Mesodermal cell (in vitro differentiated cells): ENCODE measurements at regions not wholly inside any gene's neighbourhood (a gene's known extent, or its start where the extent isn't known, plus 50 kb on each side); places are given as distances from the start of the nearest gene placed in this dataset.

Experiments used
- H3K27ac ChIP-seq: 2 replicates; pipeline ENCODE4 v1.7.0; 2013; ENCODE audit warnings: mild to moderate bottlenecking, low read depth, low read length, moderate library complexity; ENCODE audit not compliant: severe bottlenecking
- H3K36me3 ChIP-seq: 2 replicates; pipeline ENCODE4 v1.7.1; 2013; ENCODE audit warnings: mild to moderate bottlenecking, low read length, moderate library complexity; ENCODE audit not compliant: control insufficient read depth, insufficient read depth
- H3K4me1 ChIP-seq: one replicate; pipeline ENCODE4 v1.7.1; 2013; ENCODE audit warnings: mild to moderate bottlenecking, low read length; ENCODE audit not compliant: insufficient read depth, control insufficient read depth, poor library complexity, severe bottlenecking
- H3K4me3 ChIP-seq: 2 replicates; pipeline ENCODE4 v1.7.0; 2013; ENCODE audit warnings: low read length, control low read depth, mild to moderate bottlenecking; ENCODE audit not compliant: insufficient read depth, poor library complexity, severe bottlenecking; ENCODE audit errors: extremely low read depth
- H3K9me3 ChIP-seq: 2 replicates; pipeline ENCODE4 v1.7.1; 2013; ENCODE audit warnings: mild to moderate bottlenecking, low read length, moderate library complexity; ENCODE audit not compliant: control insufficient read depth
- WGBS, 2 experiments: methylation state at CpG; one replicate each; pipeline ENCODE4 v1.1.5; 2013; ENCODE audit warnings: missing lambda C conversion rate in 2 of 2; ENCODE audit not compliant: insufficient coverage in 2 of 2; 5-methylcytosine and 5-hydroxymethylcytosine counted together

- Histone ChIP-seq H3K36me3 (no peaks in the 10 kb centered on the region), H3K4me1 (no peaks in the 10 kb centered on the region), H3K4me3 (no peak overlapping the region), H3K27ac (no peak overlapping the region), H3K9me3 (no peaks in the 10 kb centered on the region)
- WGBS, 2 experiments = 87 to 100% methylated on average over 5 to 8 of the region's 13 CpGs
Observed at GRCh38 chr22:48320048-48320682, 1507.5 kb downstream of the BRD1 start.

- 88 to 92% methylated on average over 10 to 11 of the region's 14 CpGs for WGBS, 2 experiments
- Histone ChIP-seq H3K4me1 (no peaks in the 10 kb centered on the region), H3K36me3 (no peaks in the 10 kb centered on the region)
Observed at GRCh38 chr22:48319321-48320047, 1508.2 kb downstream of the BRD1 start.

GRCh38 chr22:48318575-48319320, 1508.9 kb downstream of the BRD1 start:
- Histone ChIP-seq H3K27ac (no peak overlapping the region), H3K9me3 (no peaks in the 10 kb centered on the region), H3K4me3 (no peak overlapping the region), H3K4me1 (no peaks in the 10 kb centered on the region), H3K36me3 (no peaks in the 10 kb centered on the region)
- WGBS, 2 experiments = 88 to 90% methylated on average over 8 to 12 of the region's 13 CpGs

More at GRCh38 chr22:48319321-48320047, 1508.2 kb downstream of the BRD1 start:
- Histone ChIP-seq H3K27ac (no peak overlapping the region), H3K9me3 (no peaks in the 10 kb centered on the region), H3K4me3 (no peak overlapping the region)

GRCh38 chr22:48318173-48318572, 1509.5 kb downstream of the BRD1 start:
- no peak overlapping the region for H3K27ac ChIP-seq
- H3K36me3 ChIP-seq = no peaks in the 10 kb centered on the region
- no peaks in the 10 kb centered on the region for H3K4me1 ChIP-seq
- H3K9me3 ChIP-seq = no peaks in the 10 kb centered on the region
- WGBS, 2 experiments = 85 to 96% methylated on average over 5 to 6 of the region's 6 CpGs
- no peak overlapping the region for H3K4me3 ChIP-seq

DNA sequence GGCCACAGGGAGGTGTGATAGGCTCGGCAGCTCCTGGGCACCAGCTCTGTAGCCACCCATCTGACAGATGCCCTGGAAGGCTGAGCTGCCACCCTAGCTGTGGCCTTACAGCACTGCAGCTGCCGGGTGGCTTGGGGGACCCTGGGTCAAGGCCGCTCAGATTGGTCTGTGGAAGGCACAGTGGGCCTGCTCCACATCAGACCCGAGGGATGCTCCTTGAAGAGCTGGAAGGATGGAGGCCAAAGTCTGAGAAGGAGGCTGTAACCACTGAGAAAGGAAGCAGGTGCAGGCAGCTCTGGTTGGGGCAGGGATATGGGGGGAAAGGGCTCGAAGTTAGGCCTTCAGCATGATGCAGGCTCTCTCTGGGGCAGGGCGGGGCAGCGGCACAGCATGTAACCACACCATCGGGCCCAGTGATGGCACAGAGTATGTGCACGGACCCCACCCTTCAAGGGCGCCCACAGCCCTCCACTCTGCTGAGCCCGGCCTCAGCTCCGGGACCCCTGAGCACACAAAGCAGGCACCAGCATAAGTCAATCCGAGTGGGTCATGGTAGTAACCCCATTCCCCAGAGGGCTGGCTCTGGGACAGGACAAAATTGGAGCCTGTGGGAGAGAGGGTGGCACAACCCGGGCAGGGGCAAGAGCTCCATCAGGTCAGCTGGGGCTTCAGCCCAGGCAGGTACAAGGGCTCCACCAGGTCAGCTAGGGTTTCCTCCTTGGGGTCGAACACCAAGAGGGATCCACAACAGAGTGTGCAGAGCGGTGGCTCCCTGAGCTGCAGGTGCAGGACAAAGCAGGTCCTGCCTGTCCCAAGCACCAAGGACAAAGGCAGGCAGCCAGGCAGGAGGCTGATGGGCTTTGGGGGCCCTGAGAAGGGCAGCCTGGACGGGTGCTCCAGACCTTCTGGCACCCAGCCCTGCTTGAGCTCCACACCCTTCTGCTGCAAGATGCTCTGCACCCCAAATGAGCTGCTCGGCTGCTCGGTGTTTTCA, 1511.1 kb downstream of the BRD1 start:
- Histone ChIP-seq H3K9me3 (no peaks in the 10 kb centered on the region), H3K27ac (no peak overlapping the region), H3K4me3 (no peak overlapping the region), H3K4me1 (no peaks in the 10 kb centered on the region), H3K36me3 (no peaks in the 10 kb centered on the region)
- WGBS, 2 experiments = 79 to 84% methylated on average over 17 of the region's 19 CpGs

DNA sequence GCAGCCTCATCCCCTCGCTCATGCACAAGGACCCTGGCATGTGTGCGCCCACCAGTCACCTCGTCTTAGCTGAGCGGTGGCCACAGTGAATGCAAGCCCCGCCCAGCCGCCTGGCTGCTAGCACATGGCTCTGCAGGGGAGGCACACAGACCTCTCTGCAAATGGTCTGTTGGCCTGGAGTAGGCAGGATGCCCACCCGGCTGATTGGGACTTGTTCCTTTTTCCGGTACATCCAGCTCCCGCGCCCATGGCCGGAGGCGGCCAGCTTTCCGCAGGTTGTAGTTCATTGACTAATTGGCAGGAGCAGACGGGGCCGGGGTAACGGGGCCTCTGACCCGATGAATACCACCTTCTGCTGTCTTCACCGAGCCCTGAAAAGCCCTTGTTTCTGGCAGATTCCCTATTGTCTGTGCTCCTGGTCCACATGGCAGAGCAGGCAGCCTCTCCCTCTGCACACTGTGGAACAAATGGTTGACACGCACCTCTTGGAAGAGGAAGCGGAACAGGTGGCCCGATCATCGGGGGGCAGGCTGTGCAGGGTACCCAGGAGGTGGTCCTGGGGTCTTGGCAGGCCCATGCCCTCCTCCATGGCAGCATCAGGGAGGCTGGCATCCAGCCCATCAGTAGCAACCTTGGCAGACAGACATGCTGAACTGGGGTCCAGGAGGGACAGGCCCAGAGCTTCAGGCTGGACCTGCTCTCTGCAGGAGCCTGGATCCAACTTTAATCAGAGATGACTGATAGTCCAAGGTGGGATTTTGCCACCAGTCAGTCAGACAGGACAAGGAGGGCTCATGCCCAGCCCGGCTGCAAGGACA, 1512.0 kb downstream of the BRD1 start:
- 85 to 90% methylated on average over 19 to 22 of the region's 23 CpGs for WGBS, 2 experiments
- H3K36me3 ChIP-seq = no peaks in the 10 kb centered on the region
- H3K9me3 ChIP-seq = no peaks in the 10 kb centered on the region
- H3K4me3 ChIP-seq = no peak overlapping the region
- H3K4me1 ChIP-seq = no peaks in the 10 kb centered on the region
- no peak overlapping the region for H3K27ac ChIP-seq

GRCh38 chr22:48314073-48314472, 1513.6 kb downstream of the BRD1 start:
- H3K27ac ChIP-seq = no peak overlapping the region
- H3K4me1 ChIP-seq = no peaks in the 10 kb centered on the region
- H3K4me3 ChIP-seq = no peak overlapping the region
- H3K36me3 ChIP-seq = no peaks in the 10 kb centered on the region
- WGBS, 2 experiments = 57 to 100% methylated on average over 1 to 2 of the region's 6 CpGs
- H3K9me3 ChIP-seq = no peaks in the 10 kb centered on the region

- H3K27ac ChIP-seq = no peak overlapping the region
- H3K4me1 ChIP-seq = no peaks in the 10 kb centered on the region
- no peaks in the 10 kb centered on the region for H3K9me3 ChIP-seq
- no peak overlapping the region for H3K4me3 ChIP-seq
- no peaks in the 10 kb centered on the region for H3K36me3 ChIP-seq
- WGBS, 2 experiments = 74 to 78% methylated on average over 8 to 10 of the region's 14 CpGs
Observed at GRCh38 chr22:48313175-48313830, 1514.4 kb downstream of the BRD1 start.

GRCh38 chr22:48310740-48311139, 1516.9 kb downstream of the BRD1 start:
- WGBS, 2 experiments = 55 to 70% methylated on average over 2 to 5 of the region's 10 CpGs

More at GRCh38 chr22:48310740-48311139, 1516.9 kb downstream of the BRD1 start:
- Histone ChIP-seq H3K9me3 (no peaks in the 10 kb centered on the region), H3K4me1 (no peaks in the 10 kb centered on the region), H3K36me3 (no peaks in the 10 kb centered on the region), H3K27ac (no peak overlapping the region), H3K4me3 (no peak overlapping the region)
